ENCODE measurements at regions not wholly inside any gene's neighbourhood (a gene's known extent, or its start where the extent isn't known, plus 50 kb on each side); places are given as distances from the start of the nearest gene placed in this dataset.

- TF ChIP-seq, protein P1, sequence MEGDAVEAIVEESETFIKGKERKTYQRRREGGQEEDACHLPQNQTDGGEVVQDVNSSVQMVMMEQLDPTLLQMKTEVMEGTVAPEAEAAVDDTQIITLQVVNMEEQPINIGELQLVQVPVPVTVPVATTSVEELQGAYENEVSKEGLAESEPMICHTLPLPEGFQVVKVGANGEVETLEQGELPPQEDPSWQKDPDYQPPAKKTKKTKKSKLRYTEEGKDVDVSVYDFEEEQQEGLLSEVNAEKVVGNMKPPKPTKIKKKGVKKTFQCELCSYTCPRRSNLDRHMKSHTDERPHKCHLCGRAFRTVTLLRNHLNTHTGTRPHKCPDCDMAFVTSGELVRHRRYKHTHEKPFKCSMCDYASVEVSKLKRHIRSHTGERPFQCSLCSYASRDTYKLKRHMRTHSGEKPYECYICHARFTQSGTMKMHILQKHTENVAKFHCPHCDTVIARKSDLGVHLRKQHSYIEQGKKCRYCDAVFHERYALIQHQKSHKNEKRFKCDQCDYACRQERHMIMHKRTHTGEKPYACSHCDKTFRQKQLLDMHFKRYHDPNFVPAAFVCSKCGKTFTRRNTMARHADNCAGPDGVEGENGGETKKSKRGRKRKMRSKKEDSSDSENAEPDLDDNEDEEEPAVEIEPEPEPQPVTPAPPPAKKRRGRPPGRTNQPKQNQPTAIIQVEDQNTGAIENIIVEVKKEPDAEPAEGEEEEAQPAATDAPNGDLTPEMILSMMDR (IDR thresholded peaks at IDR 0.05) = no peak
- no peak for TF ChIP-seq EZH2 (IDR thresholded peaks at IDR 0.05; ENCODE audit: borderline replicate concordance, insufficient read depth, low read depth, low read length, poor library complexity, severe bottlenecking)
These were observed 166.4 kb upstream of the SFRP2 start for GRCh38 chr4:153955327-153955726.
